GM12892 (cell line): ENCODE measurements at regions not wholly inside any gene's neighbourhood (a gene's known extent, or its start where the extent isn't known, plus 50 kb on each side); places are given as distances from the start of the nearest gene placed in this dataset.

Experiments
- POLR2A ChIP-seq: IDR thresholded peaks from 2 replicates; pipeline ENCODE4 v1.6.1; 2011; ENCODE audit warnings: low read depth, low read length, control low read depth
- POLR2AphosphoS5 ChIP-seq: IDR thresholded peaks from 2 replicates; pipeline ENCODE4 v1.6.1; 2011; ENCODE audit warnings: low read depth, low read length, control low read depth

DNA sequence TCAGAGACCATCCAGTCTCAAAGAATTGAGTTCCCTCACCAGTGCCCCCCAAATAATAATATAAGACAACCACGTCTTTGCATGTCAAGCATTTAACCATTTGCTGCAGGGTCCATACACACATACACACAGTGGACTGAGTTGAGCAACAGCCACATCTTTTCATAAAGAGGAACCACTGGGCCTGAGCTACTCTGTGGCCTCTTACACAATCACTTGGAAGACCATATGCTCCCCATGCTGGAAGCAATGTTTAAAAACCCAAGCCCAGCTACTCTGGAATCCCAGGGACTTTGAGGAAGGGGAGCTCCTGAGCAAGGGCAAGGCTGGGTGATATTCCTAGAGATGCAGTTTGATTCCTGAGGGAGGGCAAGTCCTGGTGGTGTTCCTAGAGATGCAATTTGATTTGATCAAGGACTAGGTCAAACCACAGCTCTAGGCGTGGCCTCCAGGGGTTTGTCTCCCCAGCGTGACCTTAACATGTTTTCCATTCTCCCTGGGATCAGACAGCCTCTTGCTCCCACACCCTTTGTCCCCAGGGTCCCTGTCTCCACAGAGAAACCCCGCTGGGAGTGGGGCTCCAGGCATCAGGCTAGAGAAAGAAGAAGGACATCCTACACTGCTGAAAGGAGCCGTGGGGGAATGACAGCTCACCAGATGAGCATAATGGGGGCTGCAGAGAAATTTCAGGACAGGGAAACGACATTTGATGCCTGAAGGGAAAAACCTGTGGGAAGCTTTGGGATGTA, 376.2 kb upstream of the MGMT start:
- TF ChIP-seq POLR2A = no peak
- no peak for TF ChIP-seq POLR2AphosphoS5
